Hematopoietic multipotent progenitor cell treated with erythropoietin and hydrocortisone succinate and interleukin-3 and kit ligand, for 8 days (in vitro differentiated cells): ENCODE measurements at regions not wholly inside any gene's neighbourhood (a gene's known extent, or its start where the extent isn't known, plus 50 kb on each side); places are given as distances from the start of the nearest gene placed in this dataset.

Experiments
- DNase-seq: peaks from one replicate; pipeline ENCODE4 v3.0.0-alpha.2; 2015

GRCh38 chr13:106987427-106987785 lies 419.5 kb upstream of the ARGLU1 start:
- no peak for DNase-seq

GRCh38 chr13:106986687-106987426 lies 418.9 kb upstream of the ARGLU1 start:
- no peak for DNase-seq

GRCh38 chr13:106986033-106986484 lies 418.1 kb upstream of the ARGLU1 start:
- DNase-seq, result no peak

- no peak for DNase-seq
These were observed 417.5 kb upstream of the ARGLU1 start for GRCh38 chr13:106985481-106985880.

GRCh38 chr13:106981051-106981450 lies 413.1 kb upstream of the ARGLU1 start:
- no peak for DNase-seq

GRCh38 chr13:106967391-106967790 lies 399.5 kb upstream of the ARGLU1 start:
- DNase-seq, result no peak

- no peak for DNase-seq
These were observed 395.2 kb upstream of the ARGLU1 start for GRCh38 chr13:106963151-106963550.

GRCh38 chr13:106961651-106962050 lies 393.7 kb upstream of the ARGLU1 start:
- DNase-seq, result no peak

- DNase-seq, result no peak
These were observed 393.3 kb upstream of the ARGLU1 start for GRCh38 chr13:106961216-106961615.

- no peak for DNase-seq
These were observed 390.7 kb upstream of the ARGLU1 start for GRCh38 chr13:106958621-106959048.

- DNase-seq, result no peak
These were observed 374.6 kb upstream of the ARGLU1 start for GRCh38 chr13:106942563-106942962.

- DNase-seq, result no peak
These were observed 373.8 kb upstream of the ARGLU1 start for GRCh38 chr13:106941779-106942178.

- no peak for DNase-seq
These were observed 359.5 kb upstream of the ARGLU1 start for GRCh38 chr13:106927421-106927820.

- DNase-seq, result no peak
These were observed 354.4 kb upstream of the ARGLU1 start for GRCh38 chr13:106922384-106922783.

GRCh38 chr13:106919638-106920037 lies 351.7 kb upstream of the ARGLU1 start:
- no peak for DNase-seq

GRCh38 chr13:106919133-106919532 lies 351.2 kb upstream of the ARGLU1 start:
- no peak for DNase-seq

GRCh38 chr13:106918557-106918860 lies 350.6 kb upstream of the ARGLU1 start:
- no peak for DNase-seq

- peak; percentile 69 for DNase-seq
These were observed 350.0 kb upstream of the ARGLU1 start for GRCh38 chr13:106917673-106918556.

GRCh38 chr13:106917024-106917571 lies 349.2 kb upstream of the ARGLU1 start:
- DNase-seq, result no peak

GRCh38 chr13:106916329-106916976 lies 348.5 kb upstream of the ARGLU1 start:
- no peak for DNase-seq

GRCh38 chr13:106915146-106915545 lies 347.2 kb upstream of the ARGLU1 start:
- no peak for DNase-seq

GRCh38 chr13:106911627-106912026 lies 343.7 kb upstream of the ARGLU1 start:
- peak; percentile 40 for DNase-seq

GRCh38 chr13:106911020-106911419 lies 343.1 kb upstream of the ARGLU1 start:
- DNase-seq, result no peak
